Epithelial cell of esophagus (primary cell): ENCODE measurements at regions not wholly inside any gene's neighbourhood (a gene's known extent, or its start where the extent isn't known, plus 50 kb on each side); places are given as distances from the start of the nearest gene placed in this dataset.
A peak's percentile ranks its signal among the peaks of the same experiment; 100 is the strongest.

Experiments
- DNase-seq: peaks from one replicate; pipeline ENCODE4 v3.0.0; 2010; ENCODE audit warnings: low read depth
- H3K4me3 ChIP-seq: 2 replicates; pipeline ENCODE4 v1.5.1; 2011; ENCODE audit warnings: mild to moderate bottlenecking, low read length, control low read depth
- CTCF ChIP-seq: IDR thresholded peaks from 2 replicates; pipeline ENCODE4 v1.5.1; 2011; ENCODE audit warnings: low read depth, mild to moderate bottlenecking, low read length, control low read depth, inconsistent platforms; ENCODE audit not compliant: insufficient read depth; ENCODE audit errors: missing control alignments

GRCh38 chr3:107285197-107285596, 92.0 kb upstream of the CCDC54 start:
- peak; percentile 85 for DNase-seq
- no peak overlapping the region for H3K4me3 ChIP-seq
- no peak for TF ChIP-seq CTCF

- H3K4me3 ChIP-seq: no peak overlapping the region
- no peak for TF ChIP-seq CTCF
- no peak for DNase-seq
Measured at GRCh38 chr3:107289354-107289753, 87.9 kb upstream of the CCDC54 start.

GRCh38 chr3:107294117-107294516, 83.1 kb upstream of the CCDC54 start:
- no peak overlapping the region for H3K4me3 ChIP-seq
- DNase-seq: no peak
- no peak for TF ChIP-seq CTCF

GRCh38 chr3:107297597-107297996, 79.6 kb upstream of the CCDC54 start:
- H3K4me3 ChIP-seq: no peak overlapping the region
- no peak for DNase-seq
- no peak for TF ChIP-seq CTCF

GRCh38 chr3:107307205-107307604, 70.0 kb upstream of the CCDC54 start:
- no peak for TF ChIP-seq CTCF
- H3K4me3 ChIP-seq: no peak overlapping the region
- no peak for DNase-seq

- no peak for TF ChIP-seq CTCF
- H3K4me3 ChIP-seq: no peak overlapping the region
- DNase-seq: no peak
Measured at GRCh38 chr3:107308716-107309115, 68.5 kb upstream of the CCDC54 start.

GRCh38 chr3:107309312-107309711, 67.9 kb upstream of the CCDC54 start:
- TF ChIP-seq CTCF: no peak

More at GRCh38 chr3:107309312-107309711, 67.9 kb upstream of the CCDC54 start:
- no peak for DNase-seq
- no peak overlapping the region for H3K4me3 ChIP-seq
